Endothelial cell of umbilical vein (primary cell): ENCODE measurements at regions not wholly inside any gene's neighbourhood (a gene's known extent, or its start where the extent isn't known, plus 50 kb on each side); places are given as distances from the start of the nearest gene placed in this dataset.

Source experiments
- BruUV-seq: library from RNA; stranded (reverse); fragments of 400-500 nt; replicated peaks from 2 replicates; lab custom pipeline; 2021; lab: Mats Ljungman, UMichigan
- CTCF ChIA-PET: fragments of 300-600, 350-600 bp; sonication (Branson Sonifier 250); formaldehyde crosslinking; loops from one replicate; lab custom pipeline; 2021; ENCODE audit warnings: antibody characterized with exemption, inconsistent platforms; lab: Charles Lee
- POLR2A ChIA-PET: fragments of 300-600, 350-600 bp; sonication (Branson Sonifier 250); formaldehyde crosslinking; loops from one replicate; lab custom pipeline; 2021; ENCODE audit warnings: antibody characterized with exemption, inconsistent platforms; lab: Charles Lee
- DNase-seq: peaks from one replicate; pipeline ENCODE4 v3.0.0-alpha.2; 2011; ENCODE audit warnings: low read depth, low spot score
- FAIRE-seq: peaks from 2 replicates; lab custom pipeline; 2011; peaks lifted over from hg19 to GRCh38; lab: Jason Lieb, UNC
- H2AFZ ChIP-seq: 2 replicates; pipeline ENCODE4 v1.6.0; 2012; ENCODE audit warnings: low read depth, low read length, control low read depth, inconsistent platforms
- H3K27ac ChIP-seq: 2 replicates; pipeline ENCODE4 v1.5.1; 2011; ENCODE audit warnings: low read depth, mild to moderate bottlenecking, control low read depth, low read length, moderate library complexity; ENCODE audit not compliant: insufficient read depth
- H3K27me3 ChIP-seq, 2 experiments: 2 replicates each; pipeline versions ENCODE4 v1.6.0 to v1.6.1; 2011; ENCODE audit warnings: low read length in 2 of 2, mixed read lengths in 1 of 2; ENCODE audit not compliant: control insufficient read depth in 2 of 2, insufficient read depth in 2 of 2
- H3K36me3 ChIP-seq, 2 experiments: 2 replicates in 1 of 2; 3 replicates in 1 of 2; pipeline ENCODE4 v1.5.1; 2011; ENCODE audit warnings: low read length in 2 of 2, mild to moderate bottlenecking in 1 of 2, moderate library complexity in 1 of 2; ENCODE audit not compliant: control insufficient read depth in 2 of 2, insufficient read depth in 2 of 2; ENCODE audit errors: extremely low read depth in 1 of 2
- H3K4me1 ChIP-seq: 3 replicates; pipeline ENCODE4 v1.5.1; 2011; ENCODE audit warnings: mild to moderate bottlenecking, low read length; ENCODE audit not compliant: control insufficient read depth, insufficient read depth; ENCODE audit errors: extremely low read depth
- H3K4me2 ChIP-seq: 2 replicates; pipeline ENCODE4 v1.6.1; 2011; ENCODE audit warnings: low read length, control low read depth, mixed read lengths; ENCODE audit not compliant: insufficient read depth
- H3K4me3 ChIP-seq, 3 experiments: fragments of 200-600 bp in 1 of 3; sonication (generic), shearing (Covaris generic) in 1 of 3; replicated peaks in 1 of 3; 2 replicates each; pipeline ENCODE4 v1.5.1; 2011 to 2016; ENCODE audit warnings: control low read depth in 3 of 3, low read length in 3 of 3, mild to moderate bottlenecking in 2 of 3, inconsistent platforms in 1 of 3, low read depth in 1 of 3, moderate library complexity in 1 of 3; ENCODE audit not compliant: insufficient read depth in 1 of 3
- H3K79me2 ChIP-seq: 2 replicates; pipeline ENCODE4 v1.6.0; 2012; ENCODE audit warnings: low read length, inconsistent platforms; ENCODE audit not compliant: control insufficient read depth, insufficient read depth
- H3K9ac ChIP-seq: replicated peaks from 2 replicates; pipeline ENCODE3; 2011; ENCODE audit warnings: low read length, control low read depth; ENCODE audit not compliant: insufficient read depth; ENCODE audit errors: extremely low read depth
- H3K9me1 ChIP-seq: replicated peaks from 3 replicates; pipeline ENCODE4 v1.6.0; 2011; ENCODE audit warnings: mild to moderate bottlenecking, low read length; ENCODE audit not compliant: control insufficient read depth, insufficient read depth; ENCODE audit errors: extremely low read depth
- H3K9me3 ChIP-seq: replicated peaks from 2 replicates; pipeline ENCODE4 v1.5.1; 2012; ENCODE audit warnings: low read length, inconsistent platforms; ENCODE audit not compliant: control insufficient read depth, insufficient read depth
- H4K20me1 ChIP-seq: replicated peaks from 2 replicates; pipeline ENCODE3; 2011; ENCODE audit warnings: mild to moderate bottlenecking, low read length; ENCODE audit not compliant: control insufficient read depth, insufficient read depth; ENCODE audit errors: extremely low read depth
- EZH2 ChIP-seq: IDR thresholded peaks from 2 replicates; pipeline ENCODE4 v1.6.1; 2012; ENCODE audit warnings: borderline replicate concordance, low read depth, mild to moderate bottlenecking, moderate library complexity, low read length, inconsistent platforms; ENCODE audit not compliant: severe bottlenecking
- FOS ChIP-seq: IDR thresholded peaks from 2 replicates; pipeline ENCODE4 v1.6.1; 2011; ENCODE audit warnings: mild to moderate bottlenecking, low read length, moderate library complexity, borderline replicate concordance; ENCODE audit not compliant: insufficient read depth
- GATA2 ChIP-seq: IDR thresholded peaks from 2 replicates; pipeline ENCODE4 v1.7.0; 2011; ENCODE audit warnings: low read depth, mild to moderate bottlenecking, moderate library complexity, mixed read lengths, low read length; ENCODE audit not compliant: insufficient read length, insufficient read depth
- JUN ChIP-seq: IDR thresholded peaks from 2 replicates; pipeline ENCODE4 v1.6.1; 2011; ENCODE audit warnings: borderline replicate concordance, low read depth; ENCODE audit not compliant: insufficient read length, insufficient read depth
- MYC ChIP-seq: IDR thresholded peaks from one replicate; pipeline ENCODE4 v1.6.1; 2011; ENCODE audit warnings: mild to moderate bottlenecking, low read depth, low read length
- POLR2A ChIP-seq: IDR thresholded peaks from 2 replicates; pipeline ENCODE4 v1.6.1; 2012; ENCODE audit warnings: low read depth, mild to moderate bottlenecking, control low read depth, low read length
- POLR2AphosphoS5 ChIP-seq: IDR thresholded peaks from 2 replicates; pipeline ENCODE4 v1.6.1; 2012; ENCODE audit warnings: low read depth, mild to moderate bottlenecking, control low read depth, low read length, moderate library complexity; ENCODE audit not compliant: insufficient read depth
- dilution Hi-C: fragments of 300-500 bp; cut with MboI; formaldehyde crosslinking; loops from one replicate; pipeline ENCODE4 v1.15.0; 2019; ENCODE audit warnings: low sequenced_read_pairs; ENCODE audit not compliant: extremely low pct_ligation_motif_present
- intact Hi-C: fragments of 100-400 bp; cut with micrococcal nuclease; formaldehyde crosslinking; loops from one replicate; pipeline ENCODE4 v1.10.0; 2022
- TF ChIP-seq, protein P1 (sequence below): IDR thresholded peaks from 2 replicates; pipeline ENCODE4 v1.6.1; 2011; ENCODE audit not compliant: insufficient read depth, insufficient read length
- TF ChIP-seq, protein P2 (sequence below), 2 donors: IDR thresholded peaks; 1 replicate in 1 of 2; 2 replicates in 1 of 2; pipeline ENCODE4 v1.5.1; 2011; ENCODE audit warnings: low read length in 2 of 2, mild to moderate bottlenecking in 2 of 2, moderate library complexity in 2 of 2, control low read depth in 1 of 2, inconsistent platforms in 1 of 2, low read depth in 1 of 2; ENCODE audit not compliant: insufficient read depth in 1 of 2; ENCODE audit errors: extremely low read depth in 1 of 2

DNA sequence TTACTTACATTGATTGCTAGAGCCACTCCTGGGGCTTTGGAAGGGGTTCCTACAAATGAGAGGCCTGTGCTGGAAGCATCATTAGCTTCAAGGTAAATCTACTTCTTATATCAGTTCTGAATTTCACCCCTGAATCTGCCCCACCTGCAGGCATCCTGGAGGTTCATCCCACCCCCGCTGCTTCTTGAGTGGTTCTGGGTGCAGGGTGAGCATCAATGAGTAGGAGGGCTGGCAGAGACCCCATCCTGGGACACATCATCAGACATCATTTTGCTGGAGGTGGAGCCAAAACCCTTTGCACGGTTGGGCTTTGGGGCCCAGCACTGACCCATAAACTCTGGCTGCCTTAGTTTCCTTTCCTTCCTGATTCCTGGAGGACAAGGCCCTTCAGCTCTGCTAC, 143.7 kb downstream of the PTPN20 start:
- H3K9me1 ChIP-seq, result no peaks in the 10 kb centered on the region
- H3K27me3 ChIP-seq, result no peaks in the 10 kb centered on the region
- H3K9me3 ChIP-seq, result no peaks in the 10 kb centered on the region
- CTCF ChIA-PET, result interaction anchor here (1.0 to 1.2 kb wide), 2 partner anchors 62 to 257 kb away, joined by 3 read pairs; no protein-coding TSS in a partner anchor
- dilution Hi-C loops, result no loop called here
- no TSS peak for BruUV-seq
- no peak overlapping the region for H3K27ac ChIP-seq
- no peak overlapping the region for H3K4me2 ChIP-seq
- no peak for TF ChIP-seq EZH2
- TF ChIP-seq POLR2AphosphoS5, result no peak
- TF ChIP-seq, protein P1, sequence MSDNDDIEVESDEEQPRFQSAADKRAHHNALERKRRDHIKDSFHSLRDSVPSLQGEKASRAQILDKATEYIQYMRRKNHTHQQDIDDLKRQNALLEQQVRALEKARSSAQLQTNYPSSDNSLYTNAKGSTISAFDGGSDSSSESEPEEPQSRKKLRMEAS, result no peak
- TF ChIP-seq MYC, result no peak
- TF ChIP-seq, protein P2, sequence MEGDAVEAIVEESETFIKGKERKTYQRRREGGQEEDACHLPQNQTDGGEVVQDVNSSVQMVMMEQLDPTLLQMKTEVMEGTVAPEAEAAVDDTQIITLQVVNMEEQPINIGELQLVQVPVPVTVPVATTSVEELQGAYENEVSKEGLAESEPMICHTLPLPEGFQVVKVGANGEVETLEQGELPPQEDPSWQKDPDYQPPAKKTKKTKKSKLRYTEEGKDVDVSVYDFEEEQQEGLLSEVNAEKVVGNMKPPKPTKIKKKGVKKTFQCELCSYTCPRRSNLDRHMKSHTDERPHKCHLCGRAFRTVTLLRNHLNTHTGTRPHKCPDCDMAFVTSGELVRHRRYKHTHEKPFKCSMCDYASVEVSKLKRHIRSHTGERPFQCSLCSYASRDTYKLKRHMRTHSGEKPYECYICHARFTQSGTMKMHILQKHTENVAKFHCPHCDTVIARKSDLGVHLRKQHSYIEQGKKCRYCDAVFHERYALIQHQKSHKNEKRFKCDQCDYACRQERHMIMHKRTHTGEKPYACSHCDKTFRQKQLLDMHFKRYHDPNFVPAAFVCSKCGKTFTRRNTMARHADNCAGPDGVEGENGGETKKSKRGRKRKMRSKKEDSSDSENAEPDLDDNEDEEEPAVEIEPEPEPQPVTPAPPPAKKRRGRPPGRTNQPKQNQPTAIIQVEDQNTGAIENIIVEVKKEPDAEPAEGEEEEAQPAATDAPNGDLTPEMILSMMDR (IDR thresholded peaks at IDR 0.05; ENCODE audit: extremely low read depth in 1 of 2, insufficient read depth in 1 of 2, low read depth in 1 of 2, low read length in 2 of 2), result no peak
- no peak for TF ChIP-seq POLR2A
- no peak for TF ChIP-seq FOS
- TF ChIP-seq GATA2, result no peak
- TF ChIP-seq JUN, result no peak
- no peak overlapping the region for H3K9ac ChIP-seq
- no peaks in the 10 kb centered on the region for H3K79me2 ChIP-seq
- POLR2A ChIA-PET, result no interaction called here
- H3K36me3 ChIP-seq, result no peaks in the 10 kb centered on the region
- intact Hi-C loops, result no loop called here
- no peaks in the 10 kb centered on the region for H3K4me1 ChIP-seq
- no peaks in the 10 kb centered on the region for H4K20me1 ChIP-seq
- H2AFZ ChIP-seq, result no peak overlapping the region
- DNase-seq (no peak), FAIRE-seq (no peak)
- H3K4me3 ChIP-seq, result no peak overlapping the region
